Omental fat pad (tissue), 3 donors: ENCODE measurements at regions not wholly inside any gene's neighbourhood (a gene's known extent, or its start where the extent isn't known, plus 50 kb on each side); places are given as distances from the start of the nearest gene placed in this dataset.

Source experiments
- ATAC-seq: fragments of 150-250 bp; one replicate; pipeline ENCODE4 v1.9.1; 2016; ENCODE audit warnings: mild to moderate bottlenecking, moderate library complexity; ENCODE audit not compliant: low FRiP score
- DNase-seq: peaks from one replicate; pipeline ENCODE4 v3.0.0-alpha.2; 2019; ENCODE audit warnings: low spot score
- CTCF ChIP-seq, 3 donors: fragments of 450-650 bp; IDR thresholded peaks; one replicate each; pipeline ENCODE4 v1.5.1; 2016 to 2017; ENCODE audit warnings: antibody characterized with exemption in 3 of 3, mild to moderate bottlenecking in 3 of 3, moderate library complexity in 2 of 3

DNA sequence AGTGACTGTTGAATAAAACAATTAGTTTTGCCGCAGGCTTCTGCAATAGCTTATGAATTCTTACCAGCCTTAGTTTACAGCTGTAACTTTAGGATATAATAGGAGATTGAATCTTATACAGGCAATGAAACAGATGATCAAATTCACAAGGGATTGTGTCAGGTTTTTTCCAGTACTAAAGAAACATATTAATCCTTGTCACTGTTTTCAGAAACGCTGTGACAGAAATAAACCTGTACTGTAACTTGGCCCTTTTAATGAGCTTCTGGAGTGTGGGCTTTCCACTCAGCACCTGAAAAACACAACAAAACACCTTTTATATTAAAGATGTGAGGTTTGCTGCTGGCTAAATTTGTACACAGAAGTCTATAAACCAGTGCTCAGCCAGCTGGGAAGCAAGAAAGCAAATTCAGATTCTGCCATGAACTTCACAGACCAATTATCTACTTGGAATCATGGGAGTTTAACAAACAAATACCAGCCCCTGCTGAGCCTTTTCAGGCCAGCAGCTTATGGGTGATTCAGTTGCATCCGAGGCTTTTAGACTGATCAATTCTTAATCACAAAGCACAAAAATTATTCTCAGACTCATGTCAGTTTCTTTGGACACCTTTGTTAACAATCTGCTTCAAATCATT lies 109.5 kb downstream of the FOXG1 start:
- TF ChIP-seq CTCF (IDR thresholded peaks at IDR 0.05): no peak
- ATAC-seq: no peak
- no peak for DNase-seq

DNA sequence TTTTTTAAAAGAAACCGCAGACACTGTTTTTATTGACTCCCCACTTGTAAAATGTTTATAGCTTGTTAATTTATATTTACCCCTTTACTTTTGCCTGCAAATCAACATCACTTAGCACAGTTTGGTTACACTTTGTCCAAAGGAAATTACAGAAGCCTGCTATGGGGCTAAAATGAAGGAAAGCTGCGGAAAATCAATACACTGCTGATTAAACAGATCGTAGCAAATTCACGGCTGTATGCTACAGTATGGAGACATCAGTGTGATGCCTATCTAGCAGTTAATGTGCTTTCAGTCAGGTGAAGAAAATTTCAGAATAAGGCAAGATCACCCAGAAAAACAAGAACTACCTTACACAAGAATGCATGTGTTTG lies 110.0 kb downstream of the FOXG1 start:
- no peak for TF ChIP-seq CTCF (IDR thresholded peaks at IDR 0.05)
- ATAC-seq (no peak), DNase-seq (no peak)

DNA sequence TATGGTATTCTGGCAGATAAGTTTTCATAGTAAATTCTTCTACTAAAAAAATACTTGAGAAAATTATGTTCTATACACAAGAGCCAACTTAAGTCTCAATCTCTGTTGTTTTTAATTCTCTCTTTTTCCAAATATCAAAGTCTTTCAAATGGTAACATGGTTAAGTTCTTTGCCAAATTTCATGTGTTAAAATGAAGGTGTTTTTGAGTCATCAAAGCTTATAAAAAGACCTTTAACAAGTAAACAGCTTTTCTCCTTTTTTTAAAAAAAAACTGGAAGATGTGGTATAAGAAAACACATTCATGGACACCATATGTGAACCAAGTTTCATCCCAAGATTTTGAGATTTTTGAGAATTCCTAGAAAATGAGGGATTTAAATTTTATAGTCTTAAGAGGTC lies 111.3 kb downstream of the FOXG1 start:
- no peak for TF ChIP-seq CTCF (IDR thresholded peaks at IDR 0.05)
- no peak for ATAC-seq
- DNase-seq: no peak

- no peak for TF ChIP-seq CTCF (IDR thresholded peaks at IDR 0.05)
- no peak for ATAC-seq
- no peak for DNase-seq
Observed at GRCh38 chr14:28879573-28879996, 113.0 kb downstream of the FOXG1 start.

DNA sequence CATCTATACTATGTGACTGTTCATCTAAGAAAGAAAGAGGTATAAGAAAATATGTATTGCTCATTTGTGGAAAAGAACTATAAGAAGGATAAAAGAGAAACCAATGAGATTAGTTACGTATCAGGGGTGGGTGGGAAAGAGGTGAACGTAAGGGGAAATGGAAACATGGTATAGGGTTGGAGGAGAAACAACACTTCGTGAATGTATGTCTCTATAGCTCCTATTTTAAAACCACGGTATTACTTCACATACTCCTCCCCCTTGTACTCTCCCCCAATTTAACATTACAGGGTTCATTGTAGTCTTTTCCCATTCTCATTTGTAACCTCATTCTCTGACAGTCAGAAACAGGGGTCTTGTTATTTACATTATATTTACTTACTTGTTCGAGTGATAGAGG lies 120.4 kb downstream of the FOXG1 start:
- ATAC-seq (no peak), DNase-seq (no peak)
- no peak for TF ChIP-seq CTCF (IDR thresholded peaks at IDR 0.05)

DNA sequence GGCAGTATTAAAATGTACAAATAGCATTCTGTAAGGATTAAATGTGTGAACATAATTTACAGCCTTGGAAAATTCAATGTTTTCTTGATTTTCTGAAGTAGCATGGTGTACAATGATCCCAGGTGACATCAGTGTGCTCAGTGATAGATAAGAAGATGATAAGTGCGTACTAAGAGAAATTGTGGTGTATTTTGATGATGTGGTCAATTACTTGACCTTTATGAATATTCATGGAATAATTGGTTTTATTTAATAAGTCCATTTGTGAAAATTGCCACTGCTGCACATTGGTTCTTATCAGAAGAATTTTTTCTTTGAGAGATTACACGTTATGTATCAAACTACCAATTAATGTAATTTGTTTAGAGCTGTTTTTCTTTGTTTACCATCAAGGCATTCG lies 128.8 kb downstream of the FOXG1 start:
- ATAC-seq (no peak), DNase-seq (no peak)
- TF ChIP-seq CTCF (IDR thresholded peaks at IDR 0.05): no peak

DNA sequence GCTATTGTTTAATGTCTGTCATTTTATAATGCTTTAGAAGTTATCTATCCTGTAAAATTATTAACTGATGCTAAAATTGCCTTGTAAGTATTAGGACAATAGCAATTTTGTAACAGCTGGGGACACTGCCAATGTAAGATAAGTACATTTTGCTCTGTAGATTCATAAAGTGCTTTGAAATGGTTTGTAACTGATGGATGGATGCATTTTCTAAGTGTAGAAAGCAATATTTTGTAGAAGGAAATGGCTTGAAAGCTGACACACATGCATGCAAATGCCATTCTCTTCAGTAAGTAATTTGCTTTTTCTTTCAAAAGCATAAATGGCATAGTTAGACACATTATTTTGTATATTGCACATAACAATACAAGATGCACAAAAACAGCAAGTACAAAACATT lies 129.8 kb downstream of the FOXG1 start:
- ATAC-seq: no peak
- TF ChIP-seq CTCF (IDR thresholded peaks at IDR 0.05): no peak
- DNase-seq: no peak
